22Rv1 (cell line): ENCODE measurements at regions not wholly inside any gene's neighbourhood (a gene's known extent, or its start where the extent isn't known, plus 50 kb on each side); places are given as distances from the start of the nearest gene placed in this dataset.

Source experiments
- CTCF ChIP-seq: fragments of 450-650 bp; IDR thresholded peaks from 2 replicates; pipeline ENCODE4 v1.5.1; 2017; ENCODE audit warnings: mild to moderate bottlenecking
- ZFX ChIP-seq: fragments of 450-650 bp; IDR thresholded peaks from 2 replicates; pipeline ENCODE4 v1.6.1; 2017; ENCODE audit warnings: antibody characterized with exemption, borderline replicate concordance

GRCh38 chr18:55048892-55049291 lies 89.6 kb upstream of the CCDC68 start:
- TF ChIP-seq CTCF (no peak), ZFX (no peak)
